ENCODE measurements at regions not wholly inside any gene's neighbourhood (a gene's known extent, or its start where the extent isn't known, plus 50 kb on each side); places are given as distances from the start of the nearest gene placed in this dataset.

- Histone ChIP-seq H3K4me1 (no peaks in the 10 kb centered on the region), H3K27ac (no peak overlapping the region; a peak in 1 of 6 replicates), H3K4me3 (no peak overlapping the region), H3K9me3 (no peaks in the 10 kb centered on the region), H3K4me2 (no peak overlapping the region)
- FAIRE-seq, result no peak
- POLR2A ChIA-PET, result no interaction called here
- CTCF ChIA-PET, result no interaction called here
- ATAC-seq, result no peak
- no peak for DNase-seq (ENCODE audit: low read depth in 1 of 2, low spot score in 1 of 2)
- 94% methylated on average over 26 of the region's 32 CpGs for WGBS (ENCODE audit: missing lambda C conversion rate)
- TF ChIP-seq RAD21 (conservative IDR thresholded peaks at IDR 0.05 in 1 of 2, IDR thresholded peaks at IDR 0.05 in 1 of 2), result no peak
- TF ChIP-seq NFE2L2 (conservative IDR thresholded peaks at IDR 0.05; ENCODE audit: low read length), result no peak
- no peak for TF ChIP-seq POLR2A (IDR thresholded peaks at IDR 0.05; ENCODE audit: low read length)
- no peak for TF ChIP-seq MAFK (IDR thresholded peaks at IDR 0.05; ENCODE audit: partially characterized antibody)
- TF ChIP-seq ZFP36 (IDR thresholded peaks at IDR 0.05; ENCODE audit: borderline replicate concordance, partially characterized antibody), result no peak
Observed at GRCh38 chr21:43360441-43361126, 66.3 kb downstream of the SIK1 start.

GRCh38 chr21:43358940-43359822 is 67.8 kb downstream of the SIK1 start:
- no peak for FAIRE-seq
- H3K9me3 ChIP-seq, result no peaks in the 10 kb centered on the region
- DNase-seq (ENCODE audit: low read depth in 1 of 2, low spot score in 1 of 2), result no peak
- ChIA-PET POLR2A (no interaction called here), CTCF (interaction anchor here (0.7 kb wide), 1 partner anchor 92 kb away, joined by 3 read pairs; no protein-coding TSS in a partner anchor)
- no peaks in the 10 kb centered on the region for H3K4me1 ChIP-seq
- ATAC-seq, result no peak
- 90% methylated on average over 18 of the region's 28 CpGs for WGBS (ENCODE audit: missing lambda C conversion rate)
- no peak for TF ChIP-seq TFCP2L1 (CRISPR knock-in tag; IDR thresholded peaks at IDR 0.05)
- TF ChIP-seq NR3C1 (IDR thresholded peaks at IDR 0.05), result no peak
- no peak for TF ChIP-seq FOXS1 (CRISPR knock-in tag; IDR thresholded peaks at IDR 0.05)
- TF ChIP-seq HOXB13 (CRISPR knock-in tag; IDR thresholded peaks at IDR 0.05; ENCODE audit: low read depth), result no peak
- TF ChIP-seq HMGXB4 (CRISPR knock-in tag; IDR thresholded peaks at IDR 0.05; ENCODE audit: borderline replicate concordance), result no peak
- TF ChIP-seq, protein P1, sequence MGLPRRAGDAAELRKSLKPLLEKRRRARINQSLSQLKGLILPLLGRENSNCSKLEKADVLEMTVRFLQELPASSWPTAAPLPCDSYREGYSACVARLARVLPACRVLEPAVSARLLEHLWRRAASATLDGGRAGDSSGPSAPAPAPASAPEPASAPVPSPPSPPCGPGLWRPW (IDR thresholded peaks at IDR 0.05), result no peak
- TF ChIP-seq, protein P2, sequence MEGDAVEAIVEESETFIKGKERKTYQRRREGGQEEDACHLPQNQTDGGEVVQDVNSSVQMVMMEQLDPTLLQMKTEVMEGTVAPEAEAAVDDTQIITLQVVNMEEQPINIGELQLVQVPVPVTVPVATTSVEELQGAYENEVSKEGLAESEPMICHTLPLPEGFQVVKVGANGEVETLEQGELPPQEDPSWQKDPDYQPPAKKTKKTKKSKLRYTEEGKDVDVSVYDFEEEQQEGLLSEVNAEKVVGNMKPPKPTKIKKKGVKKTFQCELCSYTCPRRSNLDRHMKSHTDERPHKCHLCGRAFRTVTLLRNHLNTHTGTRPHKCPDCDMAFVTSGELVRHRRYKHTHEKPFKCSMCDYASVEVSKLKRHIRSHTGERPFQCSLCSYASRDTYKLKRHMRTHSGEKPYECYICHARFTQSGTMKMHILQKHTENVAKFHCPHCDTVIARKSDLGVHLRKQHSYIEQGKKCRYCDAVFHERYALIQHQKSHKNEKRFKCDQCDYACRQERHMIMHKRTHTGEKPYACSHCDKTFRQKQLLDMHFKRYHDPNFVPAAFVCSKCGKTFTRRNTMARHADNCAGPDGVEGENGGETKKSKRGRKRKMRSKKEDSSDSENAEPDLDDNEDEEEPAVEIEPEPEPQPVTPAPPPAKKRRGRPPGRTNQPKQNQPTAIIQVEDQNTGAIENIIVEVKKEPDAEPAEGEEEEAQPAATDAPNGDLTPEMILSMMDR (IDR thresholded peaks at IDR 0.05), result no peak
- no peak for TF ChIP-seq RARB (CRISPR knock-in tag; IDR thresholded peaks at IDR 0.05)
- no peak for TF ChIP-seq MAX (IDR thresholded peaks at IDR 0.05)
- TF ChIP-seq ZSCAN20 (CRISPR knock-in tag; IDR thresholded peaks at IDR 0.05), result no peak
- TF ChIP-seq RNF2 (IDR thresholded peaks at IDR 0.05; ENCODE audit: borderline replicate concordance, low read depth), result no peak
- peak overlapping the region in 1 of 2 experiments; percentile 23; a peak in 1 of 6 replicates for H3K27ac ChIP-seq
- no peak overlapping the region for H3K4me3 ChIP-seq
- H3K4me2 ChIP-seq, result no peak overlapping the region
